Mesenchymal stem cell (in vitro differentiated cells and primary cell): ENCODE measurements at regions not wholly inside any gene's neighbourhood (a gene's known extent, or its start where the extent isn't known, plus 50 kb on each side); places are given as distances from the start of the nearest gene placed in this dataset.

ENCODE experiments used
- DNase-seq: peaks from one replicate; pipeline ENCODE4 v3.0.0-alpha.2; 2013
- H2AFZ ChIP-seq: one replicate; pipeline ENCODE4 v1.6.1; 2013; ENCODE audit warnings: low read depth, mild to moderate bottlenecking, control low read depth, inconsistent platforms, low read length, moderate library complexity
- H2AK5ac ChIP-seq: 2 replicates; pipeline ENCODE4 v1.6.1; 2013; ENCODE audit warnings: low read length, moderate library complexity, mild to moderate bottlenecking, inconsistent platforms; ENCODE audit not compliant: severe bottlenecking
- H2BK120ac ChIP-seq: one replicate; pipeline ENCODE4 v1.6.1; 2013; ENCODE audit warnings: low read depth, mild to moderate bottlenecking, inconsistent platforms, low read length, moderate library complexity
- H2BK12ac ChIP-seq, 2 experiments: one replicate each; pipeline ENCODE4 v1.6.1; 2013; ENCODE audit warnings: inconsistent platforms in 2 of 2, low read length in 2 of 2, mild to moderate bottlenecking in 2 of 2, moderate library complexity in 2 of 2, control low read depth in 1 of 2
- H2BK15ac ChIP-seq: one replicate; pipeline ENCODE4 v1.6.1; 2013; ENCODE audit warnings: mild to moderate bottlenecking, low read depth, inconsistent platforms; ENCODE audit not compliant: poor library complexity, severe bottlenecking
- H2BK5ac ChIP-seq: 2 replicates; pipeline ENCODE4 v1.6.1; 2013; ENCODE audit warnings: low read depth, mild to moderate bottlenecking, low read length, control low read depth, inconsistent platforms; ENCODE audit not compliant: poor library complexity, severe bottlenecking
- H3K14ac ChIP-seq, 2 experiments: one replicate each; pipeline ENCODE4 v1.6.1; 2013; ENCODE audit warnings: inconsistent platforms in 2 of 2, low read length in 2 of 2, control low read depth in 1 of 2, mild to moderate bottlenecking in 1 of 2, moderate library complexity in 1 of 2
- H3K18ac ChIP-seq, 2 experiments: one replicate each; pipeline ENCODE4 v1.6.1; 2013; ENCODE audit warnings: inconsistent platforms in 2 of 2, low read length in 2 of 2, control low read depth in 1 of 2, low read depth in 1 of 2, mild to moderate bottlenecking in 1 of 2
- H3K23ac ChIP-seq, 2 experiments: one replicate each; pipeline ENCODE4 v1.6.1; 2013; ENCODE audit warnings: inconsistent platforms in 2 of 2, low read length in 2 of 2, mild to moderate bottlenecking in 2 of 2, moderate library complexity in 2 of 2, control low read depth in 1 of 2
- H3K27ac ChIP-seq: 2 replicates; pipeline ENCODE4 v1.5.1; 2013; ENCODE audit warnings: mild to moderate bottlenecking, moderate library complexity, low read length, control low read depth, inconsistent platforms; ENCODE audit not compliant: poor library complexity, severe bottlenecking
- H3K27me3 ChIP-seq, 2 experiments: 2 replicates each; pipeline versions ENCODE4 v1.6.1 to v1.7.0; 2013; ENCODE audit warnings: low read length in 2 of 2, mild to moderate bottlenecking in 2 of 2, moderate library complexity in 2 of 2, control low read depth in 1 of 2, inconsistent platforms in 1 of 2; ENCODE audit not compliant: control insufficient read depth in 1 of 2, insufficient read depth in 1 of 2
- H3K36me3 ChIP-seq, 2 experiments: 2 replicates each; pipeline versions ENCODE4 v1.6.1 to v1.7.0; 2013; ENCODE audit warnings: low read length in 2 of 2, control low read depth in 1 of 2, inconsistent platforms in 1 of 2, low read depth in 1 of 2, mild to moderate bottlenecking in 1 of 2; ENCODE audit not compliant: insufficient read depth in 2 of 2, control insufficient read depth in 1 of 2
- H3K4ac ChIP-seq, 2 experiments: one replicate each; pipeline ENCODE4 v1.6.1; 2013; ENCODE audit warnings: inconsistent platforms in 2 of 2, low read length in 2 of 2, mild to moderate bottlenecking in 2 of 2, moderate library complexity in 2 of 2, control low read depth in 1 of 2, low read depth in 1 of 2
- H3K4me1 ChIP-seq: 2 replicates; pipeline ENCODE4 v1.6.1; 2013; ENCODE audit warnings: low read depth, low read length, control low read depth; ENCODE audit not compliant: control insufficient read depth, insufficient read depth
- H3K4me2 ChIP-seq: 2 replicates; pipeline ENCODE4 v1.6.1; 2013; ENCODE audit warnings: low read length, mild to moderate bottlenecking, inconsistent platforms; ENCODE audit not compliant: poor library complexity, severe bottlenecking
- H3K4me3 ChIP-seq, 2 experiments: 2 replicates each; pipeline versions ENCODE4 v1.5.1 to v1.7.0; 2013; ENCODE audit warnings: low read length in 2 of 2, mild to moderate bottlenecking in 2 of 2, control low read depth in 1 of 2, low read depth in 1 of 2; ENCODE audit not compliant: insufficient read depth in 1 of 2
- H3K79me1 ChIP-seq: replicated peaks from 2 replicates; pipeline ENCODE4 v1.6.1; 2013; ENCODE audit warnings: mild to moderate bottlenecking, control low read depth, low read length, inconsistent platforms; ENCODE audit not compliant: poor library complexity, severe bottlenecking
- H3K9ac ChIP-seq: 2 replicates; pipeline ENCODE4 v1.7.0; 2013; ENCODE audit warnings: mild to moderate bottlenecking, low read length, moderate library complexity
- H3K9me3 ChIP-seq: 2 replicates; pipeline ENCODE4 v1.7.0; 2013; ENCODE audit warnings: mild to moderate bottlenecking, low read length; ENCODE audit not compliant: control insufficient read depth
- H4K8ac ChIP-seq: one replicate; pipeline ENCODE4 v1.6.1; 2013; ENCODE audit warnings: inconsistent platforms, mild to moderate bottlenecking, low read length, moderate library complexity
- H4K91ac ChIP-seq: one replicate; pipeline ENCODE4 v1.6.1; 2013; ENCODE audit warnings: mild to moderate bottlenecking, low read length, inconsistent platforms
- WGBS: methylation state at CpG from one replicate; pipeline ENCODE4 v1.1.7; 2013; ENCODE audit warnings: mixed read lengths; 5-methylcytosine and 5-hydroxymethylcytosine counted together

DNA sequence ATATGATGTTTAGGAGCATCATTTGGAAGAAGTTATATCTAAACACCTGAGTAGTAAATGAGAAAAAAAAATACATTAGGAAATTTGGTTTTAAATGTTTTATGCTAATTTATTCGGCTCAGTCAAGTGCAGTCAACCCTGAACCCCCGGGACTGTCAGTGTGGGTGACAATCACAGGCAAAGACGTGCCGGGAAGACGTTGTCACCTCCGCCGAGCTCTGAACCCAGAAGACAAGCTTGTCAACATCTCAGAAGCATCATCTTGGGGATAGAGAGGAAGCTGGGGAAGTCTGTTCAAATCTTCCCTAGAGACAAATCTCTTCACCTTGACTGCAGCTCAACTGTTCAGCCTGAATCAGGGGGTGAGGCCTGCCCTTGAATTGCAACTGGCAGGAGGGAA, 159.7 kb downstream of the RBFOX3 start:
- Histone ChIP-seq H3K4me2 (no peak overlapping the region), H3K79me1 (no peaks in the 10 kb centered on the region), H2BK120ac (no peak overlapping the region), H3K4ac (no peak overlapping the region), H3K4me3 (no peak overlapping the region), H3K27ac (no peak overlapping the region), H3K4me1 (no peaks in the 10 kb centered on the region), H3K14ac (no peak overlapping the region), H3K23ac (no peak overlapping the region), H3K27me3 (peaks cover 0 to 70% of the 10 kb centered on the region in 2 experiments), H4K91ac (no peak overlapping the region), H2BK5ac (no peak overlapping the region), H3K9ac (no peak overlapping the region), H2BK15ac (no peak overlapping the region), H3K18ac (no peak overlapping the region), H2BK12ac (no peak overlapping the region), H3K36me3 (no peaks in the 10 kb centered on the region), H2AK5ac (no peak overlapping the region), H3K9me3 (no peaks in the 10 kb centered on the region), H2AFZ (no peak overlapping the region), H4K8ac (no peak overlapping the region)
- 81% methylated on average over 7 of the region's 7 CpGs for WGBS
- no peak for DNase-seq

DNA sequence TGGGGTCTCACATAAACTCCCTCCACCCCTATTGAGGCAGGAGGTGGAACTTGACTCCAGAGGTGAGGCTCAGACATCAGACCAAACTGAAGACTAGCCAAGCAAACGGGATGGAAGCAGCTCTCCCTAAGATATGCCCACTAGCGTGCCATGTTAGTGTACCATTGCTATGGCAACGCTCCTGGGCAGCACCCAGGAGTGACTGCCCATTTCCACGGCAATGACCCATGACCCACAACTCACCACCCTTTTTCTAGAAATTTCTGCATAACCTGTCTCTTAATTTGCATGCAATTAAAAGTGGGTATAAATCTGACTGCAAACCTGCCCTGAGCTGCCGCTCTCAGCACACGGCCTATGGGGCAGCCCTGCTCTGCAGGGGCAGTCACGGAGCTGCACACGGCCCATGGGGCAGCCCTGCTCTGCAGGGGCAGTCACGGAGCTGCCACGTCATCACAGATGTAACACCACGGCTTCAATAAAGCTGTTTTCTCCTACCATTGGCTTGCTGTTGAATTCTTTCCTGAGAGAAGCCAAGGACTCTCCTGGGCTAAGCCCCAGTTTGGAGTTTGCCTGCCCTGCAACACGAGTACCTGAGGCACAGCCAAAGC, 164.3 kb downstream of the RBFOX3 start:
- no peak for DNase-seq
- WGBS: 78% methylated on average over 12 of the region's 12 CpGs
- H3K4me1 ChIP-seq: no peaks in the 10 kb centered on the region
- H2BK5ac ChIP-seq: no peak overlapping the region
- H3K4me3 ChIP-seq: no peak overlapping the region
- no peak overlapping the region for H2BK12ac ChIP-seq
- H3K27ac ChIP-seq: no peak overlapping the region
- H3K18ac ChIP-seq: no peak overlapping the region
- H4K91ac ChIP-seq: no peak overlapping the region
- H3K9me3 ChIP-seq: no peaks in the 10 kb centered on the region
- H3K4me2 ChIP-seq: no peak overlapping the region
- no peak overlapping the region for H2AK5ac ChIP-seq
- no peak overlapping the region for H3K23ac ChIP-seq
- no peak overlapping the region for H4K8ac ChIP-seq
- no peak overlapping the region for H2BK15ac ChIP-seq
- no peaks in the 10 kb centered on the region for H3K79me1 ChIP-seq
- H3K27me3 ChIP-seq: peaks cover 0 to 68% of the 10 kb centered on the region in 2 experiments
- no peak overlapping the region for H3K9ac ChIP-seq
- H2BK120ac ChIP-seq: no peak overlapping the region
- H3K14ac ChIP-seq: no peak overlapping the region
- H3K36me3 ChIP-seq: no peaks in the 10 kb centered on the region
- H3K4ac ChIP-seq: peak overlapping the region in 1 of 2 experiments; percentile 5
- no peak overlapping the region for H2AFZ ChIP-seq

DNA sequence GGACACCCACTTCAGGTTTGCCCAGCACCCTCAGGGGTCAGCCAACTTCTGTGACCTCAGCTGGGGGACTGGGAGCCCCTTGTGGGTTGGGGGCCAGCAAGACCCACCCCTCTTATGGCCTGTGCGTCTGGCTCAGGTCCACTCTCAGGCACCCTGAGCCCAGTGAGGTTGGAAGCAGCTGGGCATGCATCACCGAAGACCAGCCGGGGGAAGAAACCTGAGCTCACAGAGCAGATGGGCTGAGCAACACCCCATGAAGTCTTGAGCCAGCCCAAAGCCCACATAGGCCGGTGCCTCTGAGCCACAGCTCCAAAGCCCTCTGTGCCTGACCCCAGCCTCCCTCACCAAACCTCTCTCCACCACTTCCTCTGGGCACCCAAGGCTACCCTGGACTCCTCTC, 166.7 kb downstream of the RBFOX3 start:
- 93% methylated on average over 4 of the region's 4 CpGs for WGBS
- H3K27ac ChIP-seq: no peak overlapping the region
- no peak overlapping the region for H3K9ac ChIP-seq
- no peaks in the 10 kb centered on the region for H3K4me1 ChIP-seq
- no peak overlapping the region for H4K91ac ChIP-seq
- H3K14ac ChIP-seq: no peak overlapping the region
- H3K79me1 ChIP-seq: no peaks in the 10 kb centered on the region
- H3K4me3 ChIP-seq: no peak overlapping the region
- no peak overlapping the region for H2AFZ ChIP-seq
- no peak overlapping the region for H2BK12ac ChIP-seq
- no peaks in the 10 kb centered on the region for H3K9me3 ChIP-seq
- DNase-seq: no peak
- no peak overlapping the region for H3K4ac ChIP-seq
- no peak overlapping the region for H3K23ac ChIP-seq
- H3K27me3 ChIP-seq: peaks cover 0 to 73% of the 10 kb centered on the region in 2 experiments
- H2BK120ac ChIP-seq: no peak overlapping the region
- H2BK5ac ChIP-seq: no peak overlapping the region
- H4K8ac ChIP-seq: no peak overlapping the region
- no peak overlapping the region for H2BK15ac ChIP-seq
- H3K4me2 ChIP-seq: no peak overlapping the region
- H3K18ac ChIP-seq: no peak overlapping the region
- H2AK5ac ChIP-seq: no peak overlapping the region
- no peaks in the 10 kb centered on the region for H3K36me3 ChIP-seq

DNA sequence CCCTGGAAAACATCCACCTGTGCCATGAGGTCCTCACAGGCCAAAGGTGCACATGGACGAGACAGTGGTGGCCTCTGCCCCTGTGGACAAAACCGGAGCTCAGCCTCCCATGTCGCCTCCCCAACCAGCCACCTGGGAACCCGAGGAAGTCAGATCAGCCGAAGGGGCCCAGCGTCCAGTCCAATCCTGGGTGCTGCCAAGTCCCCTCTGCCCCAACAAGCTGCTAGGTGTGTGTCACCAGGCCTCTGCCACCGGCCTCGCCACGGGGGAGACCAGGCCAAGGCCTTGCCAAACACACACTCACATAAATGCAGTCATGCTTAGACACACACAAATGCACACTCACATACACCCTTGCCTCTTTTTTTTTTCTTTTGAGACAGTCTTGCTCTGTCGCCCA, 167.8 kb downstream of the RBFOX3 start:
- no peak overlapping the region for H2BK12ac ChIP-seq
- H3K14ac ChIP-seq: no peak overlapping the region
- H2BK120ac ChIP-seq: no peak overlapping the region
- no peak overlapping the region for H3K27ac ChIP-seq
- peaks cover 6 to 76% of the 10 kb centered on the region in 2 experiments for H3K27me3 ChIP-seq
- H3K23ac ChIP-seq: no peak overlapping the region
- WGBS: 85% methylated on average over 10 of the region's 10 CpGs
- H3K79me1 ChIP-seq: no peaks in the 10 kb centered on the region
- H2BK5ac ChIP-seq: no peak overlapping the region
- H2BK15ac ChIP-seq: no peak overlapping the region
- H3K9me3 ChIP-seq: no peaks in the 10 kb centered on the region
- no peak for DNase-seq
- no peak overlapping the region for H2AK5ac ChIP-seq
- no peak overlapping the region for H3K4me3 ChIP-seq
- no peak overlapping the region for H3K9ac ChIP-seq
- no peak overlapping the region for H3K4ac ChIP-seq
- no peak overlapping the region for H4K91ac ChIP-seq
- H3K36me3 ChIP-seq: no peaks in the 10 kb centered on the region
- no peak overlapping the region for H3K4me2 ChIP-seq
- no peak overlapping the region for H4K8ac ChIP-seq
- H3K4me1 ChIP-seq: no peaks in the 10 kb centered on the region
- no peak overlapping the region for H3K18ac ChIP-seq
- no peak overlapping the region for H2AFZ ChIP-seq
